ENCODE measurements at regions not wholly inside any gene's neighbourhood (a gene's known extent, or its start where the extent isn't known, plus 50 kb on each side); places are given as distances from the start of the nearest gene placed in this dataset.

DNA sequence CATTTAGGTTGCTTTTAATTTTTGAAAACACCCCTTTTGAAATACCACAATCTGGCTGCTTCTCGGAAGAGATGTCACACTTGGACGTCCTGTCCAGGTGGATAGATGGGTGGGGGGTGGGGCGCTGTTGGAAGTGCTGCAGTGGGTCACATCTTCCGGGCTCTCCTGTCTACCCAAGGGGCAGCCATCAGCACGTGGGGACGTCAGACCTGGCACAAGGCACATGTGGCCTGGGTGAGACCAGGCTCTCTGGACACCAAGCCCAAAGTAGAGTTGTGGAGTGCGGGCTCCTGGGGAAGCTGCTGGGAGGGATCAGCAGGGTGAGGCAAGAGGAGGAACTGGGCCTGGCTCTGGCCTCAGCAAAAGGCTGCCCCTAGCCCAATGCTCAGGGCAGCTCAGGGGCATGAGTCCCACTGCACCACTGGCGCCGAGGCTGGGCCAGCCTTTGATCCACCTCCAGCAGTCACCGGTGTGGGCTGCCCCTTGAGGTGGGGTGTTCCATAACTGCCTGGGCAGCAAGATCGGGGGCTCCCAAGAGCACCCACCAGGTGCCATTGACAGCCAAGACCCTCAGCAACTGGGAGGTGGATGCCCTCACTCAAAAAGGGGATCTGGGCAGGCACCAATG, 68.6 kb upstream of the CCND1 start:
- Mint-ChIP-seq H3K36me3 (ENCODE audit: low read depth) (no peaks in the 10 kb centered on the region), H3K27ac (no peak overlapping the region), H3K9me3 (no peaks in the 10 kb centered on the region), H3K4me3 (no peak overlapping the region), H3K27me3 (ENCODE audit: insufficient read depth) (peaks cover 5% of the 10 kb centered on the region), H3K4me1 (ENCODE audit: low read depth) (peaks cover 18% of the 10 kb centered on the region)
- TF ChIP-seq, protein P1, sequence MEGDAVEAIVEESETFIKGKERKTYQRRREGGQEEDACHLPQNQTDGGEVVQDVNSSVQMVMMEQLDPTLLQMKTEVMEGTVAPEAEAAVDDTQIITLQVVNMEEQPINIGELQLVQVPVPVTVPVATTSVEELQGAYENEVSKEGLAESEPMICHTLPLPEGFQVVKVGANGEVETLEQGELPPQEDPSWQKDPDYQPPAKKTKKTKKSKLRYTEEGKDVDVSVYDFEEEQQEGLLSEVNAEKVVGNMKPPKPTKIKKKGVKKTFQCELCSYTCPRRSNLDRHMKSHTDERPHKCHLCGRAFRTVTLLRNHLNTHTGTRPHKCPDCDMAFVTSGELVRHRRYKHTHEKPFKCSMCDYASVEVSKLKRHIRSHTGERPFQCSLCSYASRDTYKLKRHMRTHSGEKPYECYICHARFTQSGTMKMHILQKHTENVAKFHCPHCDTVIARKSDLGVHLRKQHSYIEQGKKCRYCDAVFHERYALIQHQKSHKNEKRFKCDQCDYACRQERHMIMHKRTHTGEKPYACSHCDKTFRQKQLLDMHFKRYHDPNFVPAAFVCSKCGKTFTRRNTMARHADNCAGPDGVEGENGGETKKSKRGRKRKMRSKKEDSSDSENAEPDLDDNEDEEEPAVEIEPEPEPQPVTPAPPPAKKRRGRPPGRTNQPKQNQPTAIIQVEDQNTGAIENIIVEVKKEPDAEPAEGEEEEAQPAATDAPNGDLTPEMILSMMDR (IDR thresholded peaks at IDR 0.05): no peak
- no peak for DNase-seq

DNA sequence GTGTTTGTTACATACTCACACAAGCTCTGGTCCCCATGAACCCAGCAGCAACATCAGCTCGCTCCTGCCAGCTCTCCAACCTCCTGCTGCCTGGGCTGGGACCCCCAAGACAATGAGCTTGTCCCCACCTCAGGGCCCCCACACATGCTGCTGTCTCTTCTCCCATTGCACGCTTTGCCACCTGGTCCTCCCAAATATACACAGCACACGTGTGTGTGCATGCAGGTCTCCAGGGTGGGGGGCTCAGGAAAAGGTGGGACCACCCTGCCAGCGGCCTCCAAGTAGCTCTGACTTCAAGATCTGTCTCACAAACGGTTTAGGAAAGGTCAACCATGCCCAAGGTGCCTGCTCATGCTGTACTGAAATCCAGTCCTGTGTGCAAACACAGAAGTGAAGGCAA, 68.1 kb upstream of the CCND1 start:
- Mint-ChIP-seq H3K27me3 (ENCODE audit: insufficient read depth) (peaks cover 5% of the 10 kb centered on the region), H3K9me3 (no peaks in the 10 kb centered on the region), H3K27ac (no peak overlapping the region), H3K4me3 (no peak overlapping the region), H3K4me1 (ENCODE audit: low read depth) (peaks cover 13% of the 10 kb centered on the region), H3K36me3 (ENCODE audit: low read depth) (no peaks in the 10 kb centered on the region)
- no peak for DNase-seq
- TF ChIP-seq, protein P1 (IDR thresholded peaks at IDR 0.05): no peak

DNA sequence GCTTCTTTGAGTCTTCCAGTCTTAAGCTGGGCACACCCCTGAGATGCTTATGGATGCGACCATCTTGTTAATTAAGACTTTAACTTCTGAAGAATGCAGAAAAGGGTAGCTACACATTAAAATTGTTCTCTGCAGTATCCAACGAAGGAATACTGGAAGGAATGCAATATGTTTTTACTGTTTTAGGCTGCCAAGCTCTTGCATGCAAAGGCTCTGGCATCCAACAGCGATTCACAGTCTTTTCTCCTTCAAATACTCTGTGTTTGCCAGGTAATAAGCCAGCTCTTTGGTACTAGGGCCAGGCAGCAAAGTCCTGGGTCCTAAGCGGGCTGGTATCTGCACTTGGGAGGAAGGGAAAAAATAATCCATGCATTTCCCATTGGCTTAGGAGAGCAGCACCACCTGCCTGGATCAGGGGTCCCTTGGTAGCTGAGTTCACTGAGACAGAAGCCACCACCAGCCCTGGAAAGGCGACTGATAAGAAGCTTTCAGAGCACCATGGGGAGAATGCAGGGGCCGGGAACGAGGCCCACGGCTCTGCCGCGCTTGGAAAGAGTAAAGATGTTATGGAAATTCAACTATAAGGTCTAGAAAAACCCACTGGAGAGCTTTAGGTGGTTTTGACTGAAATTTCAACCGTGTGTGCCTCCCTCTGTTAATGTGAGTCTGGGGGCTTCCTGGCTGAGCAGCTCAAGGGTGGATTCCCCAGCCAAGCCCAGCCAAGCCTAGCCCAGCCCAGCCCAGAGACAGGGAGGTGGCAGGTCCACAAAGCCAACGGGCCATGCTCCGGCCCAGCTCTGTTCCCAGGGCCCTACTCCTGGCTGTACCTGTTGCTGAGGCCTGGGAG, 67.0 kb upstream of the CCND1 start:
- no peak for DNase-seq
- Mint-ChIP-seq H3K4me1 (ENCODE audit: low read depth) (peaks cover 2% of the 10 kb centered on the region; the same call in 1 of the 2 replicates), H3K27ac (no peak overlapping the region), H3K9me3 (no peaks in the 10 kb centered on the region), H3K36me3 (ENCODE audit: low read depth) (no peaks in the 10 kb centered on the region), H3K27me3 (ENCODE audit: insufficient read depth) (peaks cover 5% of the 10 kb centered on the region), H3K4me3 (no peak overlapping the region)
- TF ChIP-seq, protein P1 (IDR thresholded peaks at IDR 0.05): no peak

DNA sequence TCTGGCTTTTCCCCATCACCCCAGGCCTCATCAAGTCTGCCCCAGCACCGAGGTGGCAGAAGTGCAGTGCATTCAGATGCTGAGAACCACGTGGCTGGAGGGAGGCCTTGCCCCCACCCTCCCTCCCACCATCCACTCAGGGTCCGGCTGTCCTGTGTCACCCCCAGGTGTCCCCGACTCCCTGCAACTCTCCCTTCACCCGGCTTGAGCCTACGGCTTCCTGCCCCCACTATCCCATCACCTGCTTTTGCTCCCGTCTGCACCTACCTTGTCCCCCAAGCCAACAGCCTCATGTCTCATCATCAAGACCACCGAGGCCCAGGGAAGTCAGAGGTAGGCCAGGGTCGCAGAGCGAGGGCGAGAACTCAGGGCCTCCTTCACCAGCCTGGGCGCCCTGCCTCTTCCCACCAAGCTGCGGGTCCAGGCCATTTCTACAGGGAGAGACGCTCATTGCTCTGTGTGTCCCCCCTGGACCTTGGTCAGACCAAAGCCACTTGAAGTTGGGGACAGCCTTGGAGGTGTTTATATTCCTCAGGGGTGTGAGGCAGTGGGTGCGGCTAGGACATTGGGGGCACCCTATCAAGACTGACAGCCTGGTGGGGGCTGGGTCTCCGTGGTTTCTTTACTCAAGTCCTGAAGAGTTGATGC, 66.2 kb upstream of the CCND1 start:
- no peak for DNase-seq
- no peak overlapping the region for H3K27ac Mint-ChIP-seq
- H3K27me3 Mint-ChIP-seq (ENCODE audit: insufficient read depth): peaks cover 5% of the 10 kb centered on the region
- H3K4me1 Mint-ChIP-seq (ENCODE audit: low read depth): no peaks in the 10 kb centered on the region
- H3K4me3 Mint-ChIP-seq: no peak overlapping the region
- TF ChIP-seq, protein P1 (IDR thresholded peaks at IDR 0.05): no peak
- no peaks in the 10 kb centered on the region for H3K36me3 Mint-ChIP-seq (ENCODE audit: low read depth)
- no peaks in the 10 kb centered on the region for H3K9me3 Mint-ChIP-seq

DNA sequence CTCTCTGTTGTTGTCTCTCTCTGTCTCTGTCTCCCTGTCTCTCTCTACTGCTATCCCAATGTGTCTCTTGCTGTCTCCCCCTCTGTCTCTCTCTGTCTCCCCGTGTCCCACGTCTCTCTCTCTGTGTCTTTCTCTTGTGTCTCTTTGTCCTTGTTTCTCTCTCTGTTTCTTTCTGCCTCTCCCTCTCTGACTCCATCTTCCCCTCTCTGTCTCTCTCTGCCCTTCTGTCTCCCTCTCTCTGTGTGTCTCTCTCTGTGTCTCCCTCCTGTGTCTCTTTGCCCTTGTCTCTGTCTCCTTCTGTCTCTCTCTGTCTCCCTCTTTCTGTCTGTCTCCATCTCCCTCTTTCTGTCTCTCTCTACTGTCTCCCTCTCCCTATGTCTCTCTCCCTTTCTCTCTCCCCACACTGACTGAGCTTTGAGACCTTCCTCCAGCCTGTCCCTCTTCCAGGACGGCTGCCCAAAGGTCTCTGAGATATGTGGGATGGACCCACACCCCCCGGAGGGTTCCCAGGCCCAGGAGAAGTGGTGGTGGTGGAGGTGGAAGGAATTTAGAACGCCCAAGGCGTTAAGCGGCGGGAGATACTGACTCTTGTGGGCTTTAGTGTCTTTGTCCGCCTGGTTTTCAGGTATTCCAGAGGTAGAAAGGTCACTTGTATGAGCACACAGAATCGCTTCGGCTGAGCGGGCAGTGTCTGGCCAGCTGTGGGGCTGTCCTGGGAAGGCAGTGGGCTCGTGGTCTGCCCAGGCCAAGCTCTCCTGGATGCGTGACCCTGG, 65.5 kb upstream of the CCND1 start:
- no peak overlapping the region for H3K27ac Mint-ChIP-seq

More for the DNA sequence above, 65.5 kb upstream of the CCND1 start:
- no peaks in the 10 kb centered on the region for H3K36me3 Mint-ChIP-seq (ENCODE audit: low read depth)
- H3K9me3 Mint-ChIP-seq: no peaks in the 10 kb centered on the region
- H3K27me3 Mint-ChIP-seq (ENCODE audit: insufficient read depth): peaks cover 5% of the 10 kb centered on the region
- no peak overlapping the region for H3K4me3 Mint-ChIP-seq
- TF ChIP-seq, protein P1 (IDR thresholded peaks at IDR 0.05): no peak
- no peak for DNase-seq
- H3K4me1 Mint-ChIP-seq (ENCODE audit: low read depth): no peaks in the 10 kb centered on the region

Measured in HFFc6 (cell line).